ENCODE measurements at regions not wholly inside any gene's neighbourhood (a gene's known extent, or its start where the extent isn't known, plus 50 kb on each side); places are given as distances from the start of the nearest gene placed in this dataset.

- H3K4me3 ChIP-seq (ENCODE audit: control insufficient read depth, low read depth, low read length): no peak overlapping the region
- no peak for DNase-seq (ENCODE audit: low read depth)
- TF ChIP-seq, protein P1, sequence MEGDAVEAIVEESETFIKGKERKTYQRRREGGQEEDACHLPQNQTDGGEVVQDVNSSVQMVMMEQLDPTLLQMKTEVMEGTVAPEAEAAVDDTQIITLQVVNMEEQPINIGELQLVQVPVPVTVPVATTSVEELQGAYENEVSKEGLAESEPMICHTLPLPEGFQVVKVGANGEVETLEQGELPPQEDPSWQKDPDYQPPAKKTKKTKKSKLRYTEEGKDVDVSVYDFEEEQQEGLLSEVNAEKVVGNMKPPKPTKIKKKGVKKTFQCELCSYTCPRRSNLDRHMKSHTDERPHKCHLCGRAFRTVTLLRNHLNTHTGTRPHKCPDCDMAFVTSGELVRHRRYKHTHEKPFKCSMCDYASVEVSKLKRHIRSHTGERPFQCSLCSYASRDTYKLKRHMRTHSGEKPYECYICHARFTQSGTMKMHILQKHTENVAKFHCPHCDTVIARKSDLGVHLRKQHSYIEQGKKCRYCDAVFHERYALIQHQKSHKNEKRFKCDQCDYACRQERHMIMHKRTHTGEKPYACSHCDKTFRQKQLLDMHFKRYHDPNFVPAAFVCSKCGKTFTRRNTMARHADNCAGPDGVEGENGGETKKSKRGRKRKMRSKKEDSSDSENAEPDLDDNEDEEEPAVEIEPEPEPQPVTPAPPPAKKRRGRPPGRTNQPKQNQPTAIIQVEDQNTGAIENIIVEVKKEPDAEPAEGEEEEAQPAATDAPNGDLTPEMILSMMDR (conservative IDR thresholded peaks at IDR 0.05; ENCODE audit: control insufficient read depth, insufficient read depth, low read depth, low read length): no peak
These were observed 52.5 kb upstream of the PELI2 start for GRCh38 chr14:56065621-56066290.

All from fibroblast of mammary gland (primary cell).